Testis (tissue), 2 donors: ENCODE measurements at regions not wholly inside any gene's neighbourhood (a gene's known extent, or its start where the extent isn't known, plus 50 kb on each side); places are given as distances from the start of the nearest gene placed in this dataset.

ENCODE experiments used
- CTCF ChIP-seq, 3 experiments: fragments of 450-650 bp in 2 of 3; fragments of 200-600 bp in 1 of 3; sonication (generic) in 1 of 3; IDR thresholded peaks; one replicate each; pipeline ENCODE4 v1.5.1; 2016 to 2019; ENCODE audit warnings: antibody characterized with exemption in 3 of 3, mild to moderate bottlenecking in 2 of 3, moderate library complexity in 1 of 3
- POLR2A ChIP-seq: fragments of 450-650 bp; IDR thresholded peaks from one replicate; pipeline ENCODE4 v1.6.1; 2017; ENCODE audit warnings: antibody characterized with exemption, mild to moderate bottlenecking, moderate library complexity

- TF ChIP-seq CTCF (IDR thresholded peaks at IDR 0.05) (no peak), POLR2A (no peak)
Observed at GRCh38 chr7:115359955-115360354, 438.1 kb downstream of the MDFIC start.
